DMS 273 treated with DMSO at 0.1 percent for 48 hours (cell line): ENCODE measurements at regions not wholly inside any gene's neighbourhood (a gene's known extent, or its start where the extent isn't known, plus 50 kb on each side); places are given as distances from the start of the nearest gene placed in this dataset.

Source experiments
- DNase-seq: peaks from one replicate; lab custom pipeline; 2025; lab: John Stamatoyannopoulos, UW

DNA sequence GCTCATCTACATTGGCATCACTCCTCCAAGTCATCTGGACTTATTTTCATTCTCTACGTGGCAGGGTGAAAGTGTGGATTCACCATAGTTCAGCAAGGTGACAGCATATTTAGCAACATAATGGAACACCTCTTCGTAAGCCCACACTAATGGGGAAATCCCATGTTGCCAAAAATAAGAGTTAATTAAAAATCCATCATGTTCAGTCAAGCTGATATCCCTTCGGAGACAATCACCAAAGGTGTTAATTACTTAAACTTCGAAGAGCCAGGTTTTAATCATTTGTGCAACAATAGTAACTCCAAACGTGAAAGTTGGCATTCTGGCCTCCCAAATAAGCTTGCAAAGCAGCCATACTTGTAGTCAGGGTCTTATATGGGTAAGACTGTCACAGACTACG, 242.9 kb downstream of the NSG2 start:
- no peak for DNase-seq

GRCh38 chr5:174291162-174291561, 245.7 kb downstream of the NSG2 start:
- DNase-seq = no peak

DNA sequence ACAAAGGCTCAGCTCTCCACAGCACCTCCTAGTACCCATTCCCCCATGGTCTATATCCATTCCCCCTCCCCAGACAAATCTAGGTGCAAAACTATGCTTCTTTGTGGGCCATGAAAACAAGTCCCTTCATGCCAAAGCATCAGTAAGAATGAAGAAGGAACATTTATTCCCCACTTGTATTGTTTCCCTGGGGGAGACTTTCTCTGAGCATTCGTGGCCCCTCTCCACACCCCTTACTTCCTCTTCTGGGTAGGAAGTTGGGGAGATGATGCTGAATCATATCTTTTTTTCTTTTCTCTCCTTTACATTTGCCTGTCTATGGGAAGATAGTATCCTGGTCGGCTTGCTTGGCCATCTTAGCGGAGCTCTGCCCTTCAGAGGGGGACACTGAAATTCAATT, 246.8 kb downstream of the NSG2 start:
- no peak for DNase-seq

GRCh38 chr5:174293006-174293405, 247.5 kb downstream of the NSG2 start:
- no peak for DNase-seq

- DNase-seq = no peak
These were observed 248.0 kb downstream of the NSG2 start for GRCh38 chr5:174293481-174293880.

GRCh38 chr5:174294891-174295620, 249.6 kb downstream of the NSG2 start:
- DNase-seq = no peak

- no peak for DNase-seq
These were observed 250.4 kb downstream of the NSG2 start for GRCh38 chr5:174295702-174296436.

DNA sequence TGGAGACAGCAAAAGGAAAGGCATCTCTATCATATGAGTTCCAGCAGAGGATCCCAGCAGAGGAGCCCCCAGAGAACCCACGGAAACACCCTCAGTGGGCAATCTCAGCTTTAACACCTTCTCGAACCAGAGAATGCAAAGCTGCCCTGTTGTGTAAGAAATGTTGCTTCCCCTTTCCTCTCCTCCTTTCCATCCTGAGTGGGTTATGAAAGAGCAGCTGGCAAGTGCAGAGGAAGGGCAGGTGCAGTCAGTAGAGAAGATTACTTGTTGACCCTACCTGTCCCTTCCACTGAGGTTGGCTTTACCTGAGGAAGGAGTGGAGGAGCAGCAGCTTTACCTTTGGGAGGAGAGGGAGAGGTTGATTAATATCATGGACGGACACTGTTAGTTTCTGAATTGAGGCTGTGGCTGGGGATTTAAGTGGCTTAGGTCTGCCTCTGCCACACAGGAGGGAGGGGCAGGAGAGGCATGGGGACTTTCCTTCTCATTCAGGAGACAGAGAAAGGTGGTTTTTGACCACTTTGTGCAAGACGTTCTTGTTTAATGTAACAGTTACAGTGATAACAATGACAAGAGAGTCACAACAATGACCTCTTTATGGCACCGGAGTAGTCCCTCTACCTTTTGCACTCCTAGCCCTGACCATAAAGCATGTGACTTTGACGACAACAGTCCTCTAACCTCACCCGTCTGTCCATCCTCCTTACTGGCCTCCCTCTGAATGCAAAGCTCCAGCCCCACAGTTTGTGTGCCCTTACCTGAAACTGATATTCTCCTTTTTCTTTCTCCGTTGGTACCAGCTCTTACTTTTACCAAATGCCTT, 254.8 kb downstream of the NSG2 start:
- DNase-seq = no peak

- DNase-seq = no peak
These were observed 255.6 kb downstream of the NSG2 start for GRCh38 chr5:174300941-174301761.

DNA sequence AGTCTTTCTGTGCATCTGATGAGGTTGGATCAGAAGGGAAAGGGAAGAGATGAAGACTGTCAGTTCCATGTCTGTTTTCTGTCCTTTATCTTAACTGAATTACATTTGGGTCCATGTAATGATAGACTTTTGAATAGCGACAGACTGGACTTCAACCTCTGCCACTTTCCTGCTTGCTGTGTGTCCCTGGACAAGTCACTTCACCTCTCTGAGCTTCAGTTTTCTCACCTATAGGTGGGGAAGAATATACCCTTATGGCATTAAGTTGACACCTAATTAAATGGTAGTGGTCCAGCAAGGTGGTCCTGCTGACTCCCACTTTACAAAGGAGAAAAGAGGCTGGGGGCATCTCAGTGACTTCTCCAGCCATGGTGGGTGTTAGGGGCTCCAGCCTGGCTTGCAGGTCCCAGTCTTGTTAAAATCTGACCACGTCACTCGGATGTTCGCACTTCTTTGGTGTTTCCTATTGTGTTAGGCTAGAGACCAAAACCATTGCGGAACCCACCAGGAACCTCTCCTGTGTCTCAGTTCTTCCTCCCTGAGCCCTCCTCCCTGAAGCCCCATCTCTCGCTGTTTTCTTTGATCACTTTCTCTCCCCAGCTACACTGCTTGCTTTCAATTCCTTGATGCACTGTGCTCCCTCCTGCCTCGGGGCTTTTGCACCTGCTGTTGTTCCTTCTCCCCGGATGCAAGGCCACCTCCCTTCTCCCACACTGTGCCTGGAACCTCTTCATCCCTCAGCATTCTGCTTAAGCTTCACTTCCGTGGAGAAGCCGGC, 256.5 kb downstream of the NSG2 start:
- no peak for DNase-seq

DNA sequence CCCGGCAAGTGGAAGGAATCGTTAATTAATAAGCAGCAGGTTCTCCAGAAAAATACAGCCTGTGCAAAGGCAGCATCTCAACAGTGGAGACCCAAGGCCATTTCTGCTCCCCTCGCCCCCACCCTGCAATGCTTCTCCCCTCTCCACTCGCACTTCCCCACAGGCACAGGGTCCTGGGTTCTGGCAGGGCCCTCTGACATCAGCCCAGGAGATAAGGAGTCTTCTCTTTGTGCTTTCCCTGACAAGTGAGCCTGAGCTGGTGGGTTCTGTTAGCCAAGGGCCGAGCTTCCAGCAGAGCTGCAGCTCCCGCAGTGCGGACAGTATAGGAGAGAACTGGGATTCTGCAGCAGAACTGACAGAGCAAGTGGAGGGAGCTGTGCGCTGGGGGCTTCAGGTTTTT, 257.5 kb downstream of the NSG2 start:
- no peak for DNase-seq

- DNase-seq = no peak
These were observed 258.0 kb downstream of the NSG2 start for GRCh38 chr5:174303437-174304045.

- DNase-seq = no peak
These were observed 259.8 kb downstream of the NSG2 start for GRCh38 chr5:174305241-174305681.

GRCh38 chr5:174306345-174307030, 261.0 kb downstream of the NSG2 start:
- no peak for DNase-seq

DNA sequence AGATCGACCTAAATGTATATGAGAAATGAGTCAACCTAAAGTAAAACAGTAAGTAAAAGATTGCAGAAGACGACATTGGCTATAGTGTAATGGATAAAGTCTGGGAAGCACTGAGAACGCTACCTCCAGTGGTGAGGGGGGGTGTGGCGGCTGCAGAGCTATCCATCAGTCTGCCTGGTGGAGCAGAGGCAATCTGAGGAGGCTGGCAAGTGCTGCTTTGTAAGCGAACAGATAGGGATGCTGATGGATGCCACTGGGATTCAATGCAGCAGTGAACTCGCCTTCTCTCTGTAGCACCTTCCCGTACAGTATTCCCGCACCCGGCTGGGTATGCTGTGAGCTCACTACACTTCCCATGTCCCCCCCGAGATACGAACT, 261.5 kb downstream of the NSG2 start:
- no peak for DNase-seq

GRCh38 chr5:174307656-174308271, 262.3 kb downstream of the NSG2 start:
- no peak for DNase-seq

- DNase-seq = no peak
These were observed 263.8 kb downstream of the NSG2 start for GRCh38 chr5:174309131-174309795.

GRCh38 chr5:174310243-174310642, 264.7 kb downstream of the NSG2 start:
- no peak for DNase-seq

DNA sequence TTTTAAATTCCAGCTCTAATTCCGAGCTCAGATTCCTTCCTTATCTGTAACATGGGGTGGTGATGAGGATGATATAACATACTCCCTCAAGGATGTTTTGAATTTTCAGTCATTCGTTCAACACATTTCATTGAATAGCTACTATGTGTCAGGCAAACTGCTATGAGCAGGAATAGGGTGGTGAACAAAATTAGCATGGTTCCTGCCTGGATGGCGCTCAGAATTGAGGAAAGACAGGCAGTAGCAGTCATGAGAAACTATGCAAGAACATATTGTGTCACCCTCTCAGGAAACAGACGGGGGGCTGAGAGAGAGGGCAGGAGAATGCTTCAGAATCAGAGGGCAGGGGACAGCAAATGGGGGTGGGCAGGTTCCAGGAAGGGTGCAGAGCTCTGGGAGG, 265.2 kb downstream of the NSG2 start:
- DNase-seq = no peak
